Naive B cell (primary cell): ENCODE measurements at regions not wholly inside any gene's neighbourhood (a gene's known extent, or its start where the extent isn't known, plus 50 kb on each side); places are given as distances from the start of the nearest gene placed in this dataset.
"Not testable (repeated sequence)": the region's sequence is repeated elsewhere in the genome, so short reads cannot be mapped to it uniquely, and the experiment has no call there.

Experiments
- ATAC-seq, 2 donors: fragments of 150-1000 bp; cut with Tn5 transposase; 2 replicates each; pipeline ENCODE4 v1.10.0; 2021; ENCODE audit warnings: low read depth in 2 of 2, mild to moderate bottlenecking in 2 of 2, moderate library complexity in 2 of 2
- DNase-seq: peaks from one replicate; pipeline ENCODE4 v3.0.0; 2022
- H3K27ac Mint-ChIP-seq, 6 donors: one replicate each; pipeline ENCODE4 v1.8.0; 2020 to 2022; ENCODE audit warnings: mild to moderate bottlenecking in 6 of 6, mixed read lengths in 6 of 6, moderate library complexity in 5 of 6, inconsistent platforms in 2 of 6
- H3K27me3 Mint-ChIP-seq, 3 donors: one replicate each; pipeline ENCODE4 v1.8.0; 2021 to 2022; ENCODE audit warnings: mixed read lengths in 3 of 3, mild to moderate bottlenecking in 1 of 3
- H3K36me3 Mint-ChIP-seq, 2 donors: one replicate each; pipeline ENCODE4 v1.8.0; 2020 to 2022; ENCODE audit warnings: mixed read lengths in 2 of 2, inconsistent platforms in 1 of 2, mild to moderate bottlenecking in 1 of 2
- H3K4me1 Mint-ChIP-seq, 3 donors: one replicate each; pipeline ENCODE4 v1.8.0; 2020 to 2022; ENCODE audit warnings: mixed read lengths in 3 of 3, inconsistent platforms in 1 of 3, mild to moderate bottlenecking in 1 of 3, moderate library complexity in 1 of 3
- H3K4me3 Mint-ChIP-seq, 8 donors: one replicate each; pipeline ENCODE4 v1.8.0; 2020 to 2022; ENCODE audit warnings: mild to moderate bottlenecking in 8 of 8, mixed read lengths in 8 of 8, moderate library complexity in 8 of 8, inconsistent platforms in 2 of 8
- H3K9me3 Mint-ChIP-seq, 7 donors: one replicate each; pipeline ENCODE4 v1.8.0; 2020 to 2022; ENCODE audit warnings: mixed read lengths in 7 of 7, mild to moderate bottlenecking in 5 of 7, inconsistent platforms in 2 of 7, moderate library complexity in 1 of 7

DNA sequence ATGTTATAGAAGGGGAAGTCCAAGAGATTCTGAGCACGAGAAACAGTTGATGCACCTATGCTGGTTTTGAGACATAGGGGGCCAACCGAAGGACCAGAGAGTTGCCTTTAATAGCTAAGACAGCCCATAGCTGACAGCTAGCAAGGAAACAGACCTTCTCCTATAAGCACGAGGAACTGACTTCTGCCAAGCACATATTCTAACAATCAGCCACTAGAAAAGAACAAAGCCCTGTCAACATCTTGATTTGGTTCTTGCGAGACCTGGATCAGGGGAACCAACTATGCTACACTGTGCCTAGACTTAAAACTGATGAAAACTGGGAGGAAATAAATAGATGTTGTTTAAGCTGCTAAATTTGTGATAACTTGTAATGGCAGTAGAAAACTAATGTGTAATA lies 785.6 kb downstream of the TMTC2 start:
- H3K27ac Mint-ChIP-seq, result no peak overlapping the region
- no peaks in the 10 kb centered on the region for H3K36me3 Mint-ChIP-seq
- DNase-seq (no peak), ATAC-seq (no peak)
- H3K4me1 Mint-ChIP-seq, result no peaks in the 10 kb centered on the region
- H3K27me3 Mint-ChIP-seq, result no peaks in the 10 kb centered on the region
- no peak overlapping the region for H3K4me3 Mint-ChIP-seq
- peaks cover 0 to 6% (median 2%) of the 10 kb centered on the region in 7 donors for H3K9me3 Mint-ChIP-seq

DNA sequence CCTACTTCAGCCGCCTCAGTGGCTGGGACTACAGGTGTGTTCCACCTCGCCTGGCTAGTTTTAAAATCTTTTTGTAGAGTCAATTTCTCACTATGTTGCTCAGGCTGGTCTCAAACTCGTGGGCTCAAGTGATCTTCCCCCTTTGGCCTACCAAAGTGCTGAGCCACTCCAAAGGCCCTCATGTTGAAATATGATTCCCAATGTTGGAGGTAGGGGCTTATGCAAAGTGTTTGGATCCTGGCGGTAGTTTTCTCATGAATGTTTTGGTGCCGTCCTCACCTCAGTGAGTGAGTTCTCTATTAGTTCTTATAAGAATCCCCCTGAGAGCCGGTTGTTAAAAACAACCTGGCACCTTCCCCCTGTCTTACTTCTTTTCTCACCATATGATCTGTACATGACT lies 784.6 kb downstream of the TMTC2 start:
- no peaks in the 10 kb centered on the region for H3K27me3 Mint-ChIP-seq
- DNase-seq (no peak), ATAC-seq (no peak)
- H3K27ac Mint-ChIP-seq, result peak overlapping the region in 2 of 6 donors; percentile 14 to 52
- no peak overlapping the region for H3K4me3 Mint-ChIP-seq
- no peaks in the 10 kb centered on the region for H3K4me1 Mint-ChIP-seq
- H3K9me3 Mint-ChIP-seq, result peaks cover 0 to 8% (median 2%) of the 10 kb centered on the region in 7 donors
- no peaks in the 10 kb centered on the region for H3K36me3 Mint-ChIP-seq

- no peaks in the 10 kb centered on the region for H3K27me3 Mint-ChIP-seq
- peaks cover 0 to 8% (median 2%) of the 10 kb centered on the region in 7 donors for H3K9me3 Mint-ChIP-seq
- no peak for DNase-seq
- no peaks in the 10 kb centered on the region for H3K36me3 Mint-ChIP-seq
- H3K4me1 Mint-ChIP-seq, result no peaks in the 10 kb centered on the region
- no peak overlapping the region for H3K4me3 Mint-ChIP-seq
- H3K27ac Mint-ChIP-seq, result no peak overlapping the region
- no peak for ATAC-seq
Measured at GRCh38 chr12:83470749-83471148, 784.0 kb downstream of the TMTC2 start.

- ATAC-seq (no peak), DNase-seq (no peak)
- H3K9me3 Mint-ChIP-seq, result peaks cover 0 to 4% (median 0%) of the 10 kb centered on the region in 7 donors
- no peaks in the 10 kb centered on the region for H3K27me3 Mint-ChIP-seq
- no peak overlapping the region for H3K4me3 Mint-ChIP-seq
- no peak overlapping the region for H3K27ac Mint-ChIP-seq
- no peaks in the 10 kb centered on the region for H3K4me1 Mint-ChIP-seq
- no peaks in the 10 kb centered on the region for H3K36me3 Mint-ChIP-seq
Measured at GRCh38 chr12:83468988-83469908, 782.5 kb downstream of the TMTC2 start.

DNA sequence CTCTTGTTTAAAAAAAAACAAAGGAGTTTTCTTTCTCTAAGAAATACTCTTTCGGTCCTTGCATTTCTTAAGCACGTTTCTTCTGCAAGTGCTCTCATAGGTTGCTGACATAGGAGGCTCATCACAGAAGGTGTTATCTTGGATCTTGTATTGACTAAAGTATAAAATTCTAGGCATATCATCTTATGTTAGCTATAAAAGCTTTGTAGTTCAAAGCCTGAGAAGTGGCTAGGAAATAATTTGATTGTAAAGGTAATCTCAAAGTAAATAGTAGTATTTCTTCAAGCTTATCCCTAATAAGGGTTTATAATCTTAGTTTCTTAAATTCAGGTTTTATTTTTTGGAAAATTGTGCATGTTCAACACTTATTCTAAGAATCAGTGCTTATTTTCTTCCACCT lies 778.9 kb downstream of the TMTC2 start:
- H3K36me3 Mint-ChIP-seq, result no peaks in the 10 kb centered on the region
- H3K9me3 Mint-ChIP-seq, result peaks cover 0 to 7% (median 2%) of the 10 kb centered on the region in 7 donors
- no peak for DNase-seq
- no peak overlapping the region for H3K4me3 Mint-ChIP-seq
- no peak for ATAC-seq
- H3K27ac Mint-ChIP-seq, result no peak overlapping the region
- no peaks in the 10 kb centered on the region for H3K27me3 Mint-ChIP-seq
- H3K4me1 Mint-ChIP-seq, result no peaks in the 10 kb centered on the region

DNA sequence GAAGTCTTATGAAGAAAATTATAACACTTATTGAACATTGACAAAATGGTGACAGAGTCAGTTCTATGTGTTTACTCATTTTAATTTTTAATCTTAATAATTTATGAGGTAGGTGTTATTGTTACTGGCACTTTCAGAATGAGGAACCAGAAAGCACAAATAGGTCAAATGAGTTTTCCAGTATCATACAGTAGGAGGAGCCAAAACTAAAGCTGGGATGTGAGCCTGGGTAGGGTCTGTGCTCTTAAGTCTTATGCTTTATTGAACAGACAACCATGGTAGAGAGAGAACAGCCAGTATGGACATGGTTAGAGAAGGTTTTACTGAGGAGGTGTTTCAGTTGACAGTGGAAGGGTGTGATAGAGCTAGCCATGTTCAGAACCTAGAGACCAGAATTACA lies 775.7 kb downstream of the TMTC2 start:
- peaks cover 0 to 7% (median 3%) of the 10 kb centered on the region in 7 donors for H3K9me3 Mint-ChIP-seq
- DNase-seq (no peak), ATAC-seq (no peak)
- H3K27me3 Mint-ChIP-seq, result no peaks in the 10 kb centered on the region
- H3K4me3 Mint-ChIP-seq, result no peak overlapping the region
- H3K27ac Mint-ChIP-seq, result no peak overlapping the region
- H3K4me1 Mint-ChIP-seq, result no peaks in the 10 kb centered on the region
- no peaks in the 10 kb centered on the region for H3K36me3 Mint-ChIP-seq

GRCh38 chr12:83461336-83461935 lies 774.7 kb downstream of the TMTC2 start:
- peaks cover 0 to 7% (median 3%) of the 10 kb centered on the region in 7 donors for H3K9me3 Mint-ChIP-seq
- DNase-seq (no peak), ATAC-seq (no peak)
- no peaks in the 10 kb centered on the region for H3K36me3 Mint-ChIP-seq
- no peaks in the 10 kb centered on the region for H3K27me3 Mint-ChIP-seq
- no peak overlapping the region for H3K4me3 Mint-ChIP-seq
- peak overlapping the region in 1 of 6 donors; percentile 59 for H3K27ac Mint-ChIP-seq
- no peaks in the 10 kb centered on the region for H3K4me1 Mint-ChIP-seq

DNA sequence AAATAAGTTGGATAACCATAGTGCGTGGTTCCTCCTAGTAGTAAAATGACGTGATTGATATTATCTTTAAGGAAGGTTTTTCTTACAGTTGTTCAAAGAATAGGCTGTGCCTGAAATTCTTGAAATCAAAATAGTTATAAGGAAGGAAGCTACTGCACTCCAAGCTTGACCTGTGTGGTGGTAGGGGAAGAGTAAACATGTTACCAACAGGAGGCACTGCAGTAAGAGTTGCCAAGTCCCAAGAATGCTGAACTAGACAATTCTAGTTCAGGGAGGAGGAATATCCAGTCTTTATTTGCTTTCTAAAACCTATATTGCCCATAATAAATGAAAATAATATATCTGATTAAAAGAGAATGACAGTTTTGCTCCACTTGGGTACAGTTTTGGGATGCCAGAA lies 764.5 kb downstream of the TMTC2 start:
- no peaks in the 10 kb centered on the region for H3K4me1 Mint-ChIP-seq
- H3K4me3 Mint-ChIP-seq, result no peak overlapping the region
- peaks cover 0 to 11% (median 0%) of the 10 kb centered on the region in 7 donors for H3K9me3 Mint-ChIP-seq
- no peaks in the 10 kb centered on the region for H3K36me3 Mint-ChIP-seq
- no peak overlapping the region for H3K27ac Mint-ChIP-seq
- ATAC-seq (no peak), DNase-seq (no peak)
- H3K27me3 Mint-ChIP-seq, result no peaks in the 10 kb centered on the region

GRCh38 chr12:83434600-83434999 lies 747.9 kb downstream of the TMTC2 start:
- Mint-ChIP-seq H3K4me3 (no peak overlapping the region), H3K27me3 (no peaks in the 10 kb centered on the region), H3K4me1 (no peaks in the 10 kb centered on the region), H3K36me3 (peaks cover 0 to 6% of the 10 kb centered on the region in 2 donors), H3K27ac (no peak overlapping the region), H3K9me3 (peaks cover 3 to 20% (median 17%) of the 10 kb centered on the region in 7 donors)
- ATAC-seq (no peak), DNase-seq (no peak)

DNA sequence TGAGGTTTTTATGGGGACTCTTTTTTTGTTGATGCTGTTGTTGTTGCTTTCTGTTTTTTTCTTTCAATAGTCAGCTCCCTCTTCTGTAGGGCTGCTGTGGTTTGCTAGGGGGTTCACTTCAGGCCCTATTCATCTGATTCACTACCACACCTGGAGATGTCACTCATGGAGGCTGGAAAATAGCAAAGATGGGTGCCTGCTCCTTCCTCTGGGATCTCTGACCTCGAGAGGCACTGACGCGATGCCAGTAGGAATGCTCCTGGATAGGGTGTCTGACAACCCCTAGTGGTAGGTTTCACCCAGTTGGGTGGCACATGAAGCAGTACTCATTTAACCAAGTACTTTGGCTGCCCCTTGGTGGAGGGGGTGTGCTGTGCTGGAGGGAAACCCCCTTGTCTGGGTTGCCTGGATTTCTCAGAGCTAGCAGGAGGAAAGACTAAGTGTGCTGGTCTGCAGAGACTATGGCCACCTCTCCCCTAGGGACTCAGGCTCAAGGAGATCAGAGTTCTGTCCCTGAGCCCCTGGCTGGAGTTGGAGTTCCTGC lies 745.5 kb downstream of the TMTC2 start:
- ATAC-seq (no peak), DNase-seq (no peak)
- Mint-ChIP-seq H3K36me3 (peaks cover 0 to 9% of the 10 kb centered on the region in 2 donors), H3K4me3 (no peak overlapping the region), H3K27ac (no peak overlapping the region), H3K9me3 (peaks cover 5 to 34% (median 21%) of the 10 kb centered on the region in 7 donors), H3K27me3 (no peaks in the 10 kb centered on the region), H3K4me1 (no peaks in the 10 kb centered on the region)

- not testable (repeated sequence) for H3K4me3 Mint-ChIP-seq, H3K27ac Mint-ChIP-seq, H3K4me1 Mint-ChIP-seq, H3K27me3 Mint-ChIP-seq, ATAC-seq, H3K36me3 Mint-ChIP-seq, DNase-seq
- peaks cover 6 to 39% (median 22%) of the 10 kb centered on the region in 7 donors for H3K9me3 Mint-ChIP-seq
Measured at GRCh38 chr12:83427586-83428136, 741.0 kb downstream of the TMTC2 start.

DNA sequence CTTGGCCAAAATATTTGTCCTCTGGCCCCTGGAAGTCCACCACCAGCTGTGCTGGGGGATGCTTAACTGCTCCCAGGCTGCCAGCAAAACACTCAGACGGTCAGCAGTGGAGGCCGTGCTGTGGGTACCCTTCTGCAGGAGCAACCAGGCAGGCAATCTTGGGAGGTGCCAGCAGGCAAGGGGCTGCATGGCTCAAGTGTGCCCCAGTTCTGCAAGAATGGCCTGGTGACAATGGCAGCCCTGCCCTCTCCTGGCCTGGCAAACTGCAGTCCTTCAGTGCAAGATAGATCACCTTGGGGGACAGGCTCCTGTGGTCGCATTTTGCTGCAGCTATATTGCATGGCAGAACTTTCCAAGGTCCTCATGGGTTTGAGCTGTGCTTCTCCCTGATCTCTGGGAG lies 728.3 kb downstream of the TMTC2 start:
- H3K4me1 Mint-ChIP-seq, result no peaks in the 10 kb centered on the region
- DNase-seq, result no peak
- no peaks in the 10 kb centered on the region for H3K27me3 Mint-ChIP-seq
- peaks cover 0 to 11% (median 5%) of the 10 kb centered on the region in 7 donors for H3K9me3 Mint-ChIP-seq
- no peak for ATAC-seq
- H3K4me3 Mint-ChIP-seq, result no peak overlapping the region
- no peaks in the 10 kb centered on the region for H3K36me3 Mint-ChIP-seq
- no peak overlapping the region for H3K27ac Mint-ChIP-seq

DNA sequence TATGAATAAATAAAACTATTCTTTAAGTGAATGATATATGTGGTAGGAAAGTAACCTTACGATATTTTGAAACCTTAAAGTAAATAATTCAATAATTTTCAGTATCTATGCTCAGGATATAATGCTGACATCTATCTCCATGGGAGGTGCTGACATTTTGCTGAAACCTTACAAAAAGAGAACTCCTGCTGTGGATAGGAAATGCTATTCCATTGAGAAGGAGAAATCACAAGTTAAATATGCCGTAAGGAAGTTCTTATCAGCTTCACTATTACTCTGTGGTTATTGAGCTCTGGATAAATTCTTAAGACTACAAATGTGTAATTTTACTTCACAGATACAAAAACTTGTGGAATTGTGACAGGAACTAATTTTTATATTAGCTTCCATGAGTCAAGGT lies 722.1 kb downstream of the TMTC2 start:
- H3K36me3 Mint-ChIP-seq, result no peaks in the 10 kb centered on the region
- no peak for ATAC-seq
- DNase-seq, result no peak
- H3K9me3 Mint-ChIP-seq, result peaks cover 0 to 10% (median 9%) of the 10 kb centered on the region in 7 donors
- no peaks in the 10 kb centered on the region for H3K27me3 Mint-ChIP-seq
- H3K4me1 Mint-ChIP-seq, result no peaks in the 10 kb centered on the region
- no peak overlapping the region for H3K27ac Mint-ChIP-seq
- no peak overlapping the region for H3K4me3 Mint-ChIP-seq

GRCh38 chr12:83408146-83408545 lies 721.4 kb downstream of the TMTC2 start:
- DNase-seq (no peak), ATAC-seq (no peak)
- H3K36me3 Mint-ChIP-seq, result no peaks in the 10 kb centered on the region
- no peak overlapping the region for H3K4me3 Mint-ChIP-seq
- H3K9me3 Mint-ChIP-seq, result peaks cover 0 to 11% (median 9%) of the 10 kb centered on the region in 7 donors
- no peak overlapping the region for H3K27ac Mint-ChIP-seq
- no peaks in the 10 kb centered on the region for H3K27me3 Mint-ChIP-seq
- H3K4me1 Mint-ChIP-seq, result no peaks in the 10 kb centered on the region
